ENCODE measurements at regions not wholly inside any gene's neighbourhood (a gene's known extent, or its start where the extent isn't known, plus 50 kb on each side); places are given as distances from the start of the nearest gene placed in this dataset.

DNA sequence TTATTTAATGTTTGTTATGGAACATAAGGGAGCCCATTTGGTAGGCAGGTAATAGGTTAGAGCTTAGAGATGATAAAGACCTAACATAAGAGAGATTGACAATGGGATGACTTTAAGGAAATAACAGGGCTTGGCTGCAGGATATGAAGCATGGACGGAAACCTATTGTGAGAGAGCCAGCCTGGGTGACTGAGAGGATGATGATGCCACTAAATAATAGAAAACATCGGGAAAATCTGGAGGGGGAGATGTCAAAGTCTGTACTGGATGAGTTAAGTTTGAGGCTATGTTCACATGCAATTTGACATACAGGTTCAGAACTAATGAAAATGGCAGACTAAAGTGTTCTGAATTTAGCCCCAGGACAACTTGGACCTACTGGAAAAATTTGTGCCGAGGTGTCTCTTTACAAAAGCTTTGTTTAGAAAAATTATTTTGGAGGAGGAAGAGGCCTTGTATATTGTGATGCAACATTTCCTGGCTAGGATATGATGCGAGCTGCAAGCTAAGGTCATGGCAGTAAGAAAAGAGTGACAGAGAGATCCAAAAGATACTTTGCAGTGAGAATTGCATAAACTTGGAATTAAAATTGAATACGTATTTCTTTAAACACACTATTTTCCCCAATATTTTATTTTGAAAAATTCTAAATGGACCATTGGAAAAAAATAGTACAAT lies 339.3 kb upstream of the PLET1 start:
- intact Hi-C loops (cut with micrococcal nuclease) = no loop called here
- POLR2A ChIA-PET (ENCODE audit: unreplicated experiment) = no interaction called here
- no peak for DNase-seq

More for the DNA sequence above, 339.3 kb upstream of the PLET1 start:
- Histone ChIP-seq H3K79me1 (ENCODE audit: low read depth in 1 of 2, low read length in 2 of 2) (no peaks in the 10 kb centered on the region), H2AK9ac (replicated peaks; ENCODE audit: low read depth, low read length, poor library complexity) (no peak overlapping the region), H2AK5ac (ENCODE audit: low read depth, low read length) (no peak overlapping the region), H3K14ac (replicated peaks; ENCODE audit: low read depth, low read length) (no peak overlapping the region), H2BK15ac (ENCODE audit: low read depth, low read length) (no peak overlapping the region), H3K18ac (ENCODE audit: low read depth, low read length) (no peak overlapping the region), H3K9me3 (ENCODE audit: control insufficient read depth, insufficient read depth, low read length) (no peaks in the 10 kb centered on the region), H4K8ac (ENCODE audit: low read depth in 2 of 2, low read length in 2 of 2) (no peak overlapping the region), H2AFZ (replicated peaks; ENCODE audit: low read length, poor library complexity) (no peak overlapping the region), H3K9ac (ENCODE audit: low read depth, low read length) (no peak overlapping the region), H4K5ac (ENCODE audit: low read depth, low read length) (no peak overlapping the region), H2BK20ac (ENCODE audit: low read depth, low read length) (no peak overlapping the region), H4K91ac (ENCODE audit: insufficient read depth, low read depth, low read length) (no peak overlapping the region), H3K23ac (ENCODE audit: low read depth, low read length) (no peak overlapping the region), H4K20me1 (ENCODE audit: insufficient read depth, low read length) (no peaks in the 10 kb centered on the region), H3K4me3 (ENCODE audit: insufficient read depth, low read depth, low read length) (no peak overlapping the region), H3K56ac (ENCODE audit: extremely low read depth, insufficient read depth, low read length) (no peak overlapping the region), H3K4ac (ENCODE audit: low read depth, low read length) (no peak overlapping the region), H2BK5ac (ENCODE audit: low read depth, low read length, poor library complexity, severe bottlenecking) (no peak overlapping the region), H3K36me3 (ENCODE audit: control insufficient read depth, insufficient read depth, low read length) (no peaks in the 10 kb centered on the region), H3K4me1 (ENCODE audit: control insufficient read depth, insufficient read depth, low read length) (no peaks in the 10 kb centered on the region), H3K9me1 (ENCODE audit: insufficient read depth, low read length) (no peaks in the 10 kb centered on the region), H3K27ac (ENCODE audit: insufficient read depth, low read length) (no peak overlapping the region), H3K27me3 (ENCODE audit: control insufficient read depth, insufficient read depth, low read length) (no peaks in the 10 kb centered on the region), H3K4me2 (ENCODE audit: low read depth, low read length) (no peak overlapping the region), H2BK120ac (ENCODE audit: low read depth, low read length) (no peak overlapping the region)
- BruUV-seq (replicated peaks) = no TSS peak
- dilution Hi-C loops (cut with HindIII; ENCODE audit: low sequenced_read_pairs, unreplicated experiment) = no loop called here
- in situ Hi-C loops (cut with MboI; ENCODE audit: low sequenced_read_pairs) = no loop called here
- CTCF ChIA-PET = no interaction called here
- no peak for ATAC-seq (ENCODE audit: low read depth)
- no peak for TF ChIP-seq RAD21 (IDR thresholded peaks at IDR 0.05; ENCODE audit: low read length)
- no peak for TF ChIP-seq MAFK (IDR thresholded peaks at IDR 0.05; ENCODE audit: low read depth, low read length)
- TF ChIP-seq, protein P1, sequence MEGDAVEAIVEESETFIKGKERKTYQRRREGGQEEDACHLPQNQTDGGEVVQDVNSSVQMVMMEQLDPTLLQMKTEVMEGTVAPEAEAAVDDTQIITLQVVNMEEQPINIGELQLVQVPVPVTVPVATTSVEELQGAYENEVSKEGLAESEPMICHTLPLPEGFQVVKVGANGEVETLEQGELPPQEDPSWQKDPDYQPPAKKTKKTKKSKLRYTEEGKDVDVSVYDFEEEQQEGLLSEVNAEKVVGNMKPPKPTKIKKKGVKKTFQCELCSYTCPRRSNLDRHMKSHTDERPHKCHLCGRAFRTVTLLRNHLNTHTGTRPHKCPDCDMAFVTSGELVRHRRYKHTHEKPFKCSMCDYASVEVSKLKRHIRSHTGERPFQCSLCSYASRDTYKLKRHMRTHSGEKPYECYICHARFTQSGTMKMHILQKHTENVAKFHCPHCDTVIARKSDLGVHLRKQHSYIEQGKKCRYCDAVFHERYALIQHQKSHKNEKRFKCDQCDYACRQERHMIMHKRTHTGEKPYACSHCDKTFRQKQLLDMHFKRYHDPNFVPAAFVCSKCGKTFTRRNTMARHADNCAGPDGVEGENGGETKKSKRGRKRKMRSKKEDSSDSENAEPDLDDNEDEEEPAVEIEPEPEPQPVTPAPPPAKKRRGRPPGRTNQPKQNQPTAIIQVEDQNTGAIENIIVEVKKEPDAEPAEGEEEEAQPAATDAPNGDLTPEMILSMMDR (conservative IDR thresholded peaks at IDR 0.05; ENCODE audit: low read depth, low read length) = no peak
- TF ChIP-seq SMC3 (IDR thresholded peaks at IDR 0.05; ENCODE audit: low read depth, low read length) = no peak
- no peak for TF ChIP-seq POLR2A (IDR thresholded peaks at IDR 0.05; ENCODE audit: low read depth, low read length)
- no peak for TF ChIP-seq MAZ (IDR thresholded peaks at IDR 0.05; ENCODE audit: borderline replicate concordance, low read depth, low read length)
- TF ChIP-seq, protein P2, sequence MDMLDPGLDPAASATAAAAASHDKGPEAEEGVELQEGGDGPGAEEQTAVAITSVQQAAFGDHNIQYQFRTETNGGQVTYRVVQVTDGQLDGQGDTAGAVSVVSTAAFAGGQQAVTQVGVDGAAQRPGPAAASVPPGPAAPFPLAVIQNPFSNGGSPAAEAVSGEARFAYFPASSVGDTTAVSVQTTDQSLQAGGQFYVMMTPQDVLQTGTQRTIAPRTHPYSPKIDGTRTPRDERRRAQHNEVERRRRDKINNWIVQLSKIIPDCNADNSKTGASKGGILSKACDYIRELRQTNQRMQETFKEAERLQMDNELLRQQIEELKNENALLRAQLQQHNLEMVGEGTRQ (IDR thresholded peaks at IDR 0.05; ENCODE audit: low read depth, low read length) = no peak
- TF ChIP-seq BHLHE40 (IDR thresholded peaks at IDR 0.05; ENCODE audit: low read depth, low read length) = no peak
- no peak for TF ChIP-seq FOS (IDR thresholded peaks at IDR 0.05; ENCODE audit: low read depth, low read length)
- no peak for TF ChIP-seq RCOR1 (IDR thresholded peaks at IDR 0.05; ENCODE audit: insufficient replicate concordance, low read length)
- no peak for TF ChIP-seq RFX5 (IDR thresholded peaks at IDR 0.05; ENCODE audit: low read depth, low read length)
- TF ChIP-seq NFE2L2 (IDR thresholded peaks at IDR 0.05; ENCODE audit: low read depth, low read length) = no peak
- no peak for TF ChIP-seq CEBPB (IDR thresholded peaks at IDR 0.05; ENCODE audit: low read depth, low read length)
- no peak for TF ChIP-seq CHD1 (IDR thresholded peaks at IDR 0.05; ENCODE audit: low read depth, low read length)
- TF ChIP-seq, protein P3, sequence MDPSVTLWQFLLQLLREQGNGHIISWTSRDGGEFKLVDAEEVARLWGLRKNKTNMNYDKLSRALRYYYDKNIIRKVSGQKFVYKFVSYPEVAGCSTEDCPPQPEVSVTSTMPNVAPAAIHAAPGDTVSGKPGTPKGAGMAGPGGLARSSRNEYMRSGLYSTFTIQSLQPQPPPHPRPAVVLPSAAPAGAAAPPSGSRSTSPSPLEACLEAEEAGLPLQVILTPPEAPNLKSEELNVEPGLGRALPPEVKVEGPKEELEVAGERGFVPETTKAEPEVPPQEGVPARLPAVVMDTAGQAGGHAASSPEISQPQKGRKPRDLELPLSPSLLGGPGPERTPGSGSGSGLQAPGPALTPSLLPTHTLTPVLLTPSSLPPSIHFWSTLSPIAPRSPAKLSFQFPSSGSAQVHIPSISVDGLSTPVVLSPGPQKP (IDR thresholded peaks at IDR 0.05; ENCODE audit: borderline replicate concordance, low read depth, low read length) = no peak
- no peak for TF ChIP-seq MXI1 (IDR thresholded peaks at IDR 0.05; ENCODE audit: borderline replicate concordance, low read depth, low read length)
- 50% methylated on average over 1 of the region's 5 CpGs; no CpG with 5 or more reads in 1 of the 2 experiments for WGBS, 2 experiments (ENCODE audit: extremely low coverage in 2 of 2, insufficient read length in 1 of 2)
